ENCODE measurements at regions not wholly inside any gene's neighbourhood (a gene's known extent, or its start where the extent isn't known, plus 50 kb on each side); places are given as distances from the start of the nearest gene placed in this dataset.
A peak's percentile ranks its signal among the peaks of the same experiment; 100 is the strongest.
"Not testable (repeated sequence)": the region's sequence is repeated elsewhere in the genome, so short reads cannot be mapped to it uniquely, and the experiment has no call there.

- not testable (repeated sequence) for DNase-seq
These were observed 141.1 kb downstream of the SLCO4C1 start for GRCh38 chr5:102154791-102155605.

GRCh38 chr5:102154291-102154690 is 141.8 kb downstream of the SLCO4C1 start:
- no peak for DNase-seq

- peak; percentile 11 for DNase-seq
These were observed 142.9 kb downstream of the SLCO4C1 start for GRCh38 chr5:102153003-102153759.

GRCh38 chr5:102139029-102139428 is 157.1 kb downstream of the SLCO4C1 start:
- DNase-seq, result no peak

GRCh38 chr5:102138243-102138653 is 157.8 kb downstream of the SLCO4C1 start:
- no peak for DNase-seq

GRCh38 chr5:102130890-102131289 is 165.2 kb downstream of the SLCO4C1 start:
- DNase-seq, result no peak

GRCh38 chr5:102130386-102130785 is 165.7 kb downstream of the SLCO4C1 start:
- DNase-seq, result no peak

GRCh38 chr5:102119252-102119651 is 176.8 kb downstream of the SLCO4C1 start:
- DNase-seq, result no peak

- DNase-seq, result no peak
These were observed 180.3 kb downstream of the SLCO4C1 start for GRCh38 chr5:102115736-102116135.

- no peak for DNase-seq
These were observed 181.5 kb downstream of the SLCO4C1 start for GRCh38 chr5:102114525-102115069.

GRCh38 chr5:102107865-102108264 is 188.2 kb downstream of the SLCO4C1 start:
- DNase-seq, result no peak

GRCh38 chr5:102106599-102106998 is 189.5 kb downstream of the SLCO4C1 start:
- no peak for DNase-seq

GRCh38 chr5:102099766-102100331 is 196.2 kb downstream of the SLCO4C1 start:
- no peak for DNase-seq

- not testable (repeated sequence) for DNase-seq
These were observed 197.0 kb downstream of the SLCO4C1 start for GRCh38 chr5:102099083-102099482.

GRCh38 chr5:102098606-102099005 is 197.5 kb downstream of the SLCO4C1 start:
- DNase-seq, result not testable (repeated sequence)

- no peak for DNase-seq
These were observed 205.3 kb downstream of the SLCO4C1 start for GRCh38 chr5:102090770-102091169.

- DNase-seq, result no peak
These were observed 206.2 kb downstream of the SLCO4C1 start for GRCh38 chr5:102089883-102090282.

GRCh38 chr5:102087906-102088305 is 208.2 kb downstream of the SLCO4C1 start:
- no peak for DNase-seq

- DNase-seq, result no peak
These were observed 215.8 kb downstream of the SLCO4C1 start for GRCh38 chr5:102080288-102080687.

GRCh38 chr5:102077920-102078319 is 218.2 kb downstream of the SLCO4C1 start:
- DNase-seq, result no peak

GRCh38 chr5:102069974-102070373 is 226.1 kb downstream of the SLCO4C1 start:
- no peak for DNase-seq

- DNase-seq, result no peak
These were observed 227.2 kb downstream of the SLCO4C1 start for GRCh38 chr5:102068870-102069269.

- no peak for DNase-seq
These were observed 246.6 kb downstream of the SLCO4C1 start for GRCh38 chr5:102049517-102049916.
